ENCODE measurements at regions not wholly inside any gene's neighbourhood (a gene's known extent, or its start where the extent isn't known, plus 50 kb on each side); places are given as distances from the start of the nearest gene placed in this dataset.

DNA sequence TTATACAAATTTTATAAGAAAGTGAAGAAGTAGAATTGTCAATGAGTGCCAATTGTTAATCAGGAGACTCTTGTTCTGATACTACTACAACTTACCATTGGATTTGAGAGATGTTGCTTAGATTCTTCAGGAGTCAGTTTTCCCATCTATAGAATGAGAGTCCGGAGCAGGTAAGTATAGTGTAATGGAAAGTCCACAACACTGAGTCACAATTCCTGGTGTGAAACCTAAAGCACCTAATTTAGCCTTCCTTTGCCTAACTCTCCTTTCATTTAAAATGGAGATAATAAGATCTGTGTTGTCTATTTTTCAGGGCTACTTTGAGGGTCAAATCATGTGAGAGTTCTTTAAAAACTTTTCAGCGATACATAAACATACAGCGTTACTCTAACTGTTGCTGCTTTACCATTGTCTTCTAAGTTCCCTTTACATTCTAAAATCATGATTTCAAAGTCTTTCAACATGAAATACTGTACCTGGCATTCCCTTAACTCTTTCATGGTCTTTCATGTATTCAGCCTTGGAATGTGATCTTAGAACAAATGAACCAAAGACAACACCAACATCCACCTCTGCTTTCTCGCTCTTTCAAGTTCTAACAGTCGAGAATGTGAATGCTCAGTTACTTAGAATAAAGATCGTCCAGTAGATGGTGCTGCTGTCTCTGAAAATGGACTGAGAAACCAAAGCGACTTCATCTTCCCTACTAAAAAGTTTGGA, 90.9 kb downstream of the SLC30A10 start:
- Histone ChIP-seq H3K9me3 (no peaks in the 10 kb centered on the region), H3K27ac (no peak overlapping the region), H3K36me3 (ENCODE audit: low read depth, missing control alignments) (no peaks in the 10 kb centered on the region), H3K27me3 (no peaks in the 10 kb centered on the region), H3K4me3 (no peak overlapping the region), H3K4me1 (no peaks in the 10 kb centered on the region)
- intact Hi-C loops (cut with DNase I; ENCODE audit: low total_unique reads): no loop called here
- peak; percentile 28 for DNase-seq
- WGBS, 2 donors: 44 to 51% methylated on average over 7 of the region's 7 CpGs
- TF ChIP-seq, protein P1, sequence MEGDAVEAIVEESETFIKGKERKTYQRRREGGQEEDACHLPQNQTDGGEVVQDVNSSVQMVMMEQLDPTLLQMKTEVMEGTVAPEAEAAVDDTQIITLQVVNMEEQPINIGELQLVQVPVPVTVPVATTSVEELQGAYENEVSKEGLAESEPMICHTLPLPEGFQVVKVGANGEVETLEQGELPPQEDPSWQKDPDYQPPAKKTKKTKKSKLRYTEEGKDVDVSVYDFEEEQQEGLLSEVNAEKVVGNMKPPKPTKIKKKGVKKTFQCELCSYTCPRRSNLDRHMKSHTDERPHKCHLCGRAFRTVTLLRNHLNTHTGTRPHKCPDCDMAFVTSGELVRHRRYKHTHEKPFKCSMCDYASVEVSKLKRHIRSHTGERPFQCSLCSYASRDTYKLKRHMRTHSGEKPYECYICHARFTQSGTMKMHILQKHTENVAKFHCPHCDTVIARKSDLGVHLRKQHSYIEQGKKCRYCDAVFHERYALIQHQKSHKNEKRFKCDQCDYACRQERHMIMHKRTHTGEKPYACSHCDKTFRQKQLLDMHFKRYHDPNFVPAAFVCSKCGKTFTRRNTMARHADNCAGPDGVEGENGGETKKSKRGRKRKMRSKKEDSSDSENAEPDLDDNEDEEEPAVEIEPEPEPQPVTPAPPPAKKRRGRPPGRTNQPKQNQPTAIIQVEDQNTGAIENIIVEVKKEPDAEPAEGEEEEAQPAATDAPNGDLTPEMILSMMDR (IDR thresholded peaks at IDR 0.05): peak in 2 of 3 experiments; percentile 49 to 54
- no peak for TF ChIP-seq POLR2A (IDR thresholded peaks at IDR 0.05)

DNA sequence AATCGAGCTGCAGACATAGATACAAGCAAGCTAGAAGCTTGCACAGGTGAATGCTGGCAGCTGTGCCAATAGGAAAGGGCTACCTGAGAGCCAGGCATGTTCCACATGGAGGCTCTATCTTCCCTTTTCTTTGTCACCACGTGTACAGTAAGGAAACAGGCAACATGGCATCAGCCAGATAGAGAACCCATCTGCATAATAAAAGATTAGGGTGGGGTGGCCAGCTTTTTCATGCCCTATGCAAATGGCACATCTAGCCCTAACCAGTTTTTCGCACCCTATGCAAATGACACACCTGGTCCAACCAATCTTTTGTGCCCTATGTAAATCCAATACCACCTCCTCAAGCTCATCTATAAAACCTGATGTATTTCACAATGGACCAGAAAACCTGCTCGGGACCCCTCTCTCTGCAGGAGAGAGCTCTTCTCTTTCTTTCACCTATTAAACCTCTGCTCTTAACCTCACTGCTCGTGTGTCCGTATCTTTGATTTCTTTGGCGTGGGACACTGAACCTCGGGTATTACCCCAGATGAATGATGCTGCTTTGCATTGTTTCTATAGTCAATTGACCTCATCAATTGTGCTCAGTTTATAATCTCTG, 93.9 kb downstream of the SLC30A10 start:
- TF ChIP-seq, protein P1 (IDR thresholded peaks at IDR 0.05): no peak
- TF ChIP-seq POLR2A (IDR thresholded peaks at IDR 0.05): no peak
- no peaks in the 10 kb centered on the region for H3K9me3 ChIP-seq
- WGBS, 2 donors: 66 to 78% methylated on average over 8 of the region's 8 CpGs
- intact Hi-C loops (cut with DNase I; ENCODE audit: low total_unique reads): no loop called here
- H3K27me3 ChIP-seq: no peaks in the 10 kb centered on the region
- H3K36me3 ChIP-seq (ENCODE audit: low read depth, missing control alignments): no peaks in the 10 kb centered on the region
- no peak for DNase-seq
- no peaks in the 10 kb centered on the region for H3K4me1 ChIP-seq
- no peak overlapping the region for H3K4me3 ChIP-seq
- H3K27ac ChIP-seq: no peak overlapping the region

DNA sequence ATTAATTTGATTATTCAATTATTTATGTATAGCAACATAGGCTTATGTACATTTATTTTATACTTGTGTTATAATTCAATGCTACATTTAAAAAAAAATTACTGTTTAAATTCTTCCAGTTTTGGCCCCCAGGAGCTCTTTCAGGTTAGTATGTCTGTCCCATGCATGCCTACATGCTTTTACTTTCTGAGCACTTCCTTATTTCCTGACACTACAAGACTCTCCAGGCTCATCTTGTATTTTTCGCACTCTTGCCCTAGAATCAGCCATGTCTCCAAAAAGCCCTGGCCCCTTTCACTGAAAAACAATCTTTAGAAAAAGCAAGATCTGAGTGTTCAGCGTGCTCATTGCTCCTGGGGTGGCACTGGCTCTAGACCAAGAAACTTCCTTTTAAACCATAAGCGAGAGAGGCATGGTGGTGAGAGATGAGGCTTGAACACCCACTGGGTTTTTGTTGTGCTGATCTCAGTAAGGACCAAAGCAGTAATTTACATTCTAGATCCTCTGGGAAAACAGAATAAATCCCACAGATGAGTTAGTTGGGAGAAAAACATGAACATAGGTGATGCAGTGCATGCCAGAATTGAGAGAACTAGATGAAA, 95.0 kb downstream of the SLC30A10 start:
- no peaks in the 10 kb centered on the region for H3K27me3 ChIP-seq
- no peaks in the 10 kb centered on the region for H3K36me3 ChIP-seq (ENCODE audit: low read depth, missing control alignments)
- intact Hi-C loops (cut with DNase I; ENCODE audit: low total_unique reads): no loop called here
- H3K4me1 ChIP-seq: no peaks in the 10 kb centered on the region
- no peaks in the 10 kb centered on the region for H3K9me3 ChIP-seq
- TF ChIP-seq, protein P1 (IDR thresholded peaks at IDR 0.05): no peak
- TF ChIP-seq POLR2A (IDR thresholded peaks at IDR 0.05): no peak
- no peak overlapping the region for H3K4me3 ChIP-seq
- 84% methylated on average over 3 of the region's 3 CpGs for WGBS, 2 donors
- DNase-seq: no peak
- no peak overlapping the region for H3K27ac ChIP-seq

DNA sequence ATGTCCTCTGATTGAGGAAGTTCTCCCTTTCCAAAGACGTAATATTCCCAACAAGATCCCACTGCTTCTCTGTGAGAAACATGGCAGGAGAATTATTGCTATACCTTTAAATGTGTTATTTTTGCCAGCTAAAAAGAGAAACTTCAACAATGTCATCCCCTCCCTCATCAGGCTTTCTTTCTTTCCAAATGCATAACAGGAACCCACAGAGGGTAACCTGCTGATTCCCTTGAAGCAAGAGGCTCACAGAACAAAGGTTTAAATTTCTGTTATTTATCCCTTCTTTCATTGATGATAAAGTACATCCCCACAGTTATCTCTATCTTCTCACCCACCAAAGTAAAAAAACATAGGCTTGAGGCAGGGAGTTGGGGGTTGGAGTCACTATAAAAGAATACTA, 102.1 kb downstream of the SLC30A10 start:
- no peak overlapping the region for H3K27ac ChIP-seq
- intact Hi-C loops (cut with DNase I; ENCODE audit: low total_unique reads): no loop called here
- no peaks in the 10 kb centered on the region for H3K4me1 ChIP-seq
- no peak for DNase-seq
- no peak overlapping the region for H3K4me3 ChIP-seq
- 67 to 78% methylated on average over 1 of the region's 1 CpG for WGBS, 2 donors
- TF ChIP-seq, protein P1 (IDR thresholded peaks at IDR 0.05): no peak
- no peak for TF ChIP-seq POLR2A (IDR thresholded peaks at IDR 0.05)
- no peaks in the 10 kb centered on the region for H3K27me3 ChIP-seq
- H3K36me3 ChIP-seq (ENCODE audit: low read depth, missing control alignments): no peaks in the 10 kb centered on the region
- H3K9me3 ChIP-seq: no peaks in the 10 kb centered on the region
